HFF-Myc (cell line): ENCODE measurements at regions not wholly inside any gene's neighbourhood (a gene's known extent, or its start where the extent isn't known, plus 50 kb on each side); places are given as distances from the start of the nearest gene placed in this dataset.

Experiments used
- DNase-seq: peaks from one replicate; pipeline ENCODE4 v3.0.0-alpha.2; 2011; ENCODE audit warnings: low read depth; ENCODE audit errors: extremely low read depth
- H3K4me3 ChIP-seq: replicated peaks from 2 replicates; pipeline ENCODE4 v1.5.1; 2011; ENCODE audit warnings: low read depth, mild to moderate bottlenecking, control low read depth, low read length
- CTCF ChIP-seq: IDR thresholded peaks from 2 replicates; pipeline ENCODE4 v1.5.1; 2012; ENCODE audit warnings: mild to moderate bottlenecking, low read depth, low read length, control low read depth; ENCODE audit errors: missing control alignments

GRCh38 chr2:76427452-76427851 lies 716.7 kb upstream of the GCFC2 start:
- TF ChIP-seq CTCF: no peak
- H3K4me3 ChIP-seq: no peak overlapping the region
- DNase-seq: no peak

GRCh38 chr2:76415821-76416220 lies 705.1 kb upstream of the GCFC2 start:
- TF ChIP-seq CTCF: no peak
- DNase-seq: no peak
- H3K4me3 ChIP-seq: no peak overlapping the region

- DNase-seq: no peak
Measured at GRCh38 chr2:76413436-76413835, 702.7 kb upstream of the GCFC2 start.

GRCh38 chr2:76406134-76406855 lies 695.6 kb upstream of the GCFC2 start:
- no peak for DNase-seq
- no peak for TF ChIP-seq CTCF
- no peak overlapping the region for H3K4me3 ChIP-seq

More at GRCh38 chr2:76413436-76413835, 702.7 kb upstream of the GCFC2 start:
- no peak for TF ChIP-seq CTCF
- no peak overlapping the region for H3K4me3 ChIP-seq

- DNase-seq: no peak
- no peak for TF ChIP-seq CTCF
- H3K4me3 ChIP-seq: no peak overlapping the region
Measured at GRCh38 chr2:76393356-76393755, 682.6 kb upstream of the GCFC2 start.

GRCh38 chr2:76391678-76392077 lies 681.0 kb upstream of the GCFC2 start:
- TF ChIP-seq CTCF: no peak
- H3K4me3 ChIP-seq: no peak overlapping the region
- DNase-seq: no peak

- DNase-seq: no peak
- no peak for TF ChIP-seq CTCF
- no peak overlapping the region for H3K4me3 ChIP-seq
Measured at GRCh38 chr2:76387294-76387693, 676.6 kb upstream of the GCFC2 start.
